SU-DHL-6 (cell line): ENCODE measurements at regions not wholly inside any gene's neighbourhood (a gene's known extent, or its start where the extent isn't known, plus 50 kb on each side); places are given as distances from the start of the nearest gene placed in this dataset.

ENCODE experiments used
- EZH2phosphoT487 ChIP-seq: fragments of 200-600 bp; sonication (generic), shearing (Covaris generic); conservative IDR thresholded peaks from 2 replicates; pipeline ENCODE4 v1.6.1; 2018; ENCODE audit warnings: mild to moderate bottlenecking, antibody characterized with exemption, low read length, moderate library complexity, mixed read lengths
- TF ChIP-seq, protein P1 (sequence below): fragments of 200-600 bp; sonication (generic); IDR thresholded peaks from one replicate; pipeline ENCODE4 v1.5.1; 2017; ENCODE audit warnings: antibody characterized with exemption, mild to moderate bottlenecking, low read length, moderate library complexity; ENCODE audit not compliant: insufficient read depth, poor library complexity, severe bottlenecking

GRCh38 chr13:97692628-97693027, 258.7 kb downstream of the RAP2A start:
- TF ChIP-seq, protein P1, sequence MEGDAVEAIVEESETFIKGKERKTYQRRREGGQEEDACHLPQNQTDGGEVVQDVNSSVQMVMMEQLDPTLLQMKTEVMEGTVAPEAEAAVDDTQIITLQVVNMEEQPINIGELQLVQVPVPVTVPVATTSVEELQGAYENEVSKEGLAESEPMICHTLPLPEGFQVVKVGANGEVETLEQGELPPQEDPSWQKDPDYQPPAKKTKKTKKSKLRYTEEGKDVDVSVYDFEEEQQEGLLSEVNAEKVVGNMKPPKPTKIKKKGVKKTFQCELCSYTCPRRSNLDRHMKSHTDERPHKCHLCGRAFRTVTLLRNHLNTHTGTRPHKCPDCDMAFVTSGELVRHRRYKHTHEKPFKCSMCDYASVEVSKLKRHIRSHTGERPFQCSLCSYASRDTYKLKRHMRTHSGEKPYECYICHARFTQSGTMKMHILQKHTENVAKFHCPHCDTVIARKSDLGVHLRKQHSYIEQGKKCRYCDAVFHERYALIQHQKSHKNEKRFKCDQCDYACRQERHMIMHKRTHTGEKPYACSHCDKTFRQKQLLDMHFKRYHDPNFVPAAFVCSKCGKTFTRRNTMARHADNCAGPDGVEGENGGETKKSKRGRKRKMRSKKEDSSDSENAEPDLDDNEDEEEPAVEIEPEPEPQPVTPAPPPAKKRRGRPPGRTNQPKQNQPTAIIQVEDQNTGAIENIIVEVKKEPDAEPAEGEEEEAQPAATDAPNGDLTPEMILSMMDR = no peak
- no peak for TF ChIP-seq EZH2phosphoT487
